ENCODE measurements at regions not wholly inside any gene's neighbourhood (a gene's known extent, or its start where the extent isn't known, plus 50 kb on each side); places are given as distances from the start of the nearest gene placed in this dataset.

GRCh38 chr11:122521626-122522025, 133.9 kb upstream of the UBASH3B start:
- no peak for DNase-seq

DNA sequence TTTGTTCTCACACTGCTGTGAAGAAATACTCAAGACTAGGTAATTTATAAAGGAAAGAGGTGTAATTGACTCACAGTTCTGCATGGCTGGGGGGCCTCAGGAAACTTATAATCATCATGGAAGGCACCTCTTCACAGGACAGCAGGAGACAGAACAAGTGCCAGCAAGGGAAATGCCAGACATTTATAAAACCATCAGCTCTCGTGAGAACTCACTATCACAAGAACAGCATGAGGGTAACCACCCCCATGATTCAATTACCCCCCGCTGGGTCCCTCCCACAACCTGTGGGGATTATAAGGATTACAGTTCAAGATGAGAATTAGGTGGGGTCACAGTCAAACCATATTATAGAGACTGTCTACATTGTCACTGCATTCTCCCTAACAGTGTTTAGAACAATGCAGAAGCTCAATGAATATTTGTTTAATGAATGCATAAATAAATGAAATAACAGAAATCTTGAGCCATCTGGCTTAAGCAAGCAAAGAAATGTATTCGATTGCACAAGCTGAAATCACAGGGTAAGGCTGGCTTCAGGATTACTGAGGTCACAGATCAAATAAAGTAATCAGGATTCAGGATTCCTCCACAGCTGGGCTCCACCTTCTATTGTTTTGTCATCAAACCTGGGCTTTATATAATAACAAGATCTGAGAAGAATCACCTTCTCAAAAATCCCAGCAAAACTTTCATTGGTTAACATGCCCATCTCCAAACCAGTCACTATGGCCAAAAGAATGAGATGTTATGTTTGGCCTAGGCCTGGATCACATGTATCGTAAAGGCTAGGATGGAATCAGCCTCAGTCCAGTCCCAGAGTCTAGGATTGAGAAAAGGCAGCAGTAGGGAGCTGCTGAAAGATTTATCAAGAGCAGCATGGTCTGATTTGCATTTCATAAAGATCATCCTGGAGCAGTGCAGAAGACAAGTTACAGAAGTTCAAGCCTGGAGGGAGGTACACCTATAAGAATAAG, 137.8 kb upstream of the UBASH3B start:
- peak; percentile 15 for DNase-seq

GRCh38 chr11:122516686-122517085, 138.8 kb upstream of the UBASH3B start:
- peak; percentile 71 for DNase-seq

GRCh38 chr11:122513997-122514396, 141.5 kb upstream of the UBASH3B start:
- no peak for DNase-seq

- DNase-seq = no peak
These were observed 142.2 kb upstream of the UBASH3B start for GRCh38 chr11:122513328-122513727.

- no peak for DNase-seq
These were observed 142.8 kb upstream of the UBASH3B start for GRCh38 chr11:122512688-122513087.

GRCh38 chr11:122509899-122510298, 145.6 kb upstream of the UBASH3B start:
- DNase-seq = no peak

GRCh38 chr11:122509091-122509490, 146.4 kb upstream of the UBASH3B start:
- DNase-seq = no peak

- DNase-seq = peak; percentile 96
These were observed 150.1 kb upstream of the UBASH3B start for GRCh38 chr11:122505304-122506006.

- peak; percentile 48 for DNase-seq
These were observed 161.3 kb upstream of the UBASH3B start for GRCh38 chr11:122494221-122494620.

DNA sequence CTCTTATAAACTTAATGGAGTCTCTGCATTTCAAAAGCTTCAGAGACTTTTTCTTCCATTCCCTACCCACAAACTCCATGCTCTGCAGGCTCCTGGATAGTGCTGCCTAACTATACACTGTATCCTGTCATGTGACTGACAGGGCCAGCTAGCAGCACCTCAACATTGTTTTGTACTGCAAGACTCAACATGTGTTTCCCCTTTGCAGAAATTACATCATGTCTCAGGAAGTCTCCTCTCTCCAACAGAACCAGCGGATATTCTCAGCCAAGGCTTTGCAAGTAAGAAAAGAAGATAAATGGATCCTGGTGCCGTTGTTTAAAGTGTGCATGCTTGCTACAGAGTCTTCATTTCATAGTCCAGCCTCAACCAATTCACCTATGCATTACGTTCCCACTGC, 164.0 kb upstream of the UBASH3B start:
- DNase-seq = peak; percentile 69

DNA sequence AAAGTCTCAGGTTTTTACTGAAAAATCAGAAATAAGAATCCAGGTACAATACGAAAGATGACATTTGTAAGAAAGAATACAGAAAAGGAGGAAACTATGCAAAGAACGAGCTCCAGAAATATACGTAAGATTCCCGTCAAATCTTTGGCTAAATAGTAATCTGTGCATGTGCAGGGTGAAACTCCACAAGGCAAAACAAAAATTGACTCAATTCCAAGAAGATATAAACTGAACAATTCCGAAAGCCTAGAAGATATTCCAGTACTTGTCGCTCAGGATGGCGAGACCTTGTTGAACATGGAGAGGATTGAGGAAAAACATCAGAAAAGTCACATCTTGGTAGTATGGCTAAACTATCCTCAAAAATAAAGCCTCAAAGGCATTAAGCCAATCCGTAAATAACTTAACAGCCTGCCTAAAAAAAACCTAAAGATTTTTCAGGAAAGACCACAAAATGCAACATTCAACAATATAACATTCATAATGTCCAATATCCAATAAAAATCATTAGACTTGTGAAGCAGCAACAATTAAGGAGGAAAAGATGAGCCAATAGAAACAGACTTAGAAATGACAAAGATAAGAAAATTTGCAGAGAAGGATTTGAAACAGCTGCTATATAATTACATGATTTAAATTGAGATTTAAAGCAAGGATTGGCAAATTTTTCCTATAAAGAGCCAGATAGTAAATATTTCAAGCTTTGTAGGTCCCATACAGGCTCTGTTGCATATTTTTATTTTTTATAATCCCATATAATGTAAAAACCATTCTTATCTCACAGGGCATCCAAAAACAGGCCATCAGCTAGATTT, 166.4 kb upstream of the UBASH3B start:
- no peak for DNase-seq

DNA sequence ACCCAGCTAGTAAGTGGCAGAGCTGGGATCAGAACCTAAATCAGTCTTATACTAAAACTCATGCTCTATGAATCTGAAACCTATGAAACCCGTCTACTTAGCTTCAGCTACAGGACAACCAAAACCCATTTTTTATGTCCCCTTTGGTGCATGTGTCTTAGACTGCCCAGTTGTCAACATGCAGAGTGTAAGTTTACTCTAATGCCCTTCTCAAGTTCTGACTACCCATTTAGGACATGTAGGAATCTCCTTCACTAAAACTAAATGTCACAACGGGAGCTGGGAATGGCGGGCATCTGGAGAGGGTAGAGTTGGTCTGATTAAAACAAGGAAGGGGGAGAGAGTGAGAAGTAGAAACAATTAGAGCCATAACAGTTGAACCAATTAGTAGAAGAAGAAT, 167.9 kb upstream of the UBASH3B start:
- no peak for DNase-seq

DNA sequence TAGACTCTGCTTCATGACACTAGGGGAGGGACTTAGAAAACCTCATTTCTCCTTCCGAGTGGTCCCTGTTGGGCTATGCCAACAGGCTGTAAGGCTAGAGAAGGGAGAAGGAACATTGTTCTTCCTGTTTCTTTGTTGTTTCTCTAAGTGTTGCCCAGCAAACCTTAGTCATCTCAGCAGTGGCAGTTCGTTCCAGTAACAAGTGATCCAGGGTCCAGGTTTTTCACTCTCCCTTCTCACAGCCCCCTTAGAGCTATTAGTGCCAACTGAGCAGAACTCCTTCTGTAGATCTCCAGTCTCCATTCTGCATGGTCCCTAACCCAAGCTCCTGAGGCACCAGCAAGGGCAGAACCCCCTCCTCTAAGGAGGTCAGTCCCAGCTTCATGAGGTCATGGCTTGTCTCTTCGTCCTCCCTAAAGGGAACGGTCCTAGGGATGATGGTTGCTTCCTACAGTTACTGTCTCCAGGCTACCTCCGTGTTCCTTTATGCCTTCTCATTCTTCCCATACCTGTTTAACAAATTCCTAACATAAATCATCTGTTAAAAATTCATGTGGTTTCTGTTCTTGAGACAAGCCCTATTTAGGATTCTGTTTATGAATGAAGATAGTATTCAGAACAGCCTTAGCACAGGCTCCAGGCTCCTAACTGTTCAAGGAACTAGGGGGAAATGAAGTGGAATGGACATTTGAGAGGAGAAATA, 168.6 kb upstream of the UBASH3B start:
- DNase-seq = no peak

GRCh38 chr11:122478986-122479385, 176.5 kb upstream of the UBASH3B start:
- no peak for DNase-seq

DNA sequence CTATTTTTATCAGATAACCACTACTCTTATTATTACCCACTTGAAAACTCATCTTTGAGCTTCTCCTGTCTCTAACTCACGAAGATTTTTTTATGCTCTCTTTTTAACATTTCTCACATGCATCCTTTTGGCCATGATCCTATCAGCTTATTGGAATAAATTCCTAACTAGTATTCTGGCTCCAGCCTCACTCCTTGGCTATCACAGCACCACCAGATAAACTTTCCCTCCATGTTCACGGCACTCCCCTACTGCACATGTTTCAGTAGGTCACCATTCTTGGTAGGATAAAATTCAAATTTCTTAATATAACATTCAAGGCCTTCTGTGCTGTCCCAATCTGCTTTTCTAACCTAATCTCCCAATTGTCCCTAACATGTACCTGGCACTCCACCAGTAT, 186.6 kb upstream of the UBASH3B start:
- DNase-seq = no peak

DNA sequence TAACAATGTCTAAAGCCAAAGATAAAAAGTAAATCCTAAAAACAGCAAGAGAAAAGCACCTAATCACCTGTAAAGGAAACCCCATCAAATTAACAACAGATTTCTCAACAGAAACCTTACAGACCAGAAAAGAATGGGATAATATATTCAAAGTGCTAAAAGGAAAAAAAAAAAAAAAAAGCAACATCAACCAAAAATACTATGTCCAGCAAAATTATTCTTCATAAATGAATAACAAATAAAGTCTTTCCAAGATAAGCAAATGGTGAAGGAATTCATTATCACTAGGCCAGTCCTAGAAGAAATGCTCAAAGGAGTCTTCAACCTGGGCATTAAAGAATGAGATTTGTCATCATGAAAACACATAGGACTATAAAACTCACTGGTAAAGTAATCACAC, 192.0 kb upstream of the UBASH3B start:
- DNase-seq = no peak

DNA sequence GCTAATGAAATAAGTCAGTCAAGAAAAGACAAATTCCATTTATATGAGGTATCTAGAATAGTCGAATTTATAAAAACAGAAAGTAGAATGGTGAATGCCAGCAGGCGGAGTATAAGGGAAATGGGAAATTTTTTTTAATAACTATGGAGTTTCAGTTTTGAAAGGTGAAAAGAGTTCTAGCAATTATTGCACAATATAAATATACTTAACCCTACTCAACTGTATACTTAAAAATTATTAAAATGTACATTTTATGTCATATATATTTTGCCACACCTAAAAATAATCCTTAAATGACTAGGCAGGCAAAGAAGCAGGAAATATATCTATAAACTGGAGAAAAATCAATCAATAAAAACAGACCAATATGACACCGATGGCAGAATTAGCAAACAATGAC, 196.5 kb upstream of the UBASH3B start:
- no peak for DNase-seq

- DNase-seq = peak; percentile 0
These were observed 201.9 kb upstream of the UBASH3B start for GRCh38 chr11:122453586-122453985.

DNA sequence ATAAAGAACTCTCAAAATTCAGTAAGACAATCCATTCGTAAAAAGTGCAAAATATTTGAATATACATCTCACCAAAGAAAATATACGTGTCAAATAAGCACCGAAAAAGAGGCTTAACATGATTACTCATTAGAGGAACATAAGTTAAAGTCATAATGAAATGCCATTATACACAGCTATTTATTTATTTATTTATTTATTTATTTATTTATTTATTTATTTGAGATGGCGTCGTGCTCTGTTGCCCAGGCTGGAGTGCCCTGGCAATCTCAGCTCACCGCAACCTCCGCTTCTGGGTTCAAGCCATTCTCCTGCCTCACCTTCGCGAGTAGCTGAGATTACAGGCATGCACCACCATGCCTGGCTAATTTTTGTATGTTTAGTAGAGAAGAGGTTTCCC, 203.6 kb upstream of the UBASH3B start:
- DNase-seq = no peak

DNA sequence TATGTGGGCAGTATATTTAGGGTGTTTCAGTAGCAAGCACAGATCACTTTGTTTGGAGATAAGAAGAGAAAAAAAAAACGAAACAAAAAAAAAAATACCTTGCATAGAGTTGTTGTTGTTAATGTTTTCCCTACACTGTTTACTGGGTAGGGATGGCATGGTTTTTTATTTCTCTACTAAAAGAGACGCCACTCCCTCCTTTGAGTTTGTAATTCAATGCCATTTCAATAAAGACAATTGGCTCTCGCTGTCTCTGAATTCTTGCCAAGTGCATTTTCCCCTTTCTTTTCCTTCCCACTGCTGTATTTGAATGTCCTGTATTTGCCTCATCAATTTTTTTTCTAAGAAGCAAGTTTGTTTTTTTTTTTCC, 213.9 kb upstream of the UBASH3B start:
- peak; percentile 4 for DNase-seq

DNA sequence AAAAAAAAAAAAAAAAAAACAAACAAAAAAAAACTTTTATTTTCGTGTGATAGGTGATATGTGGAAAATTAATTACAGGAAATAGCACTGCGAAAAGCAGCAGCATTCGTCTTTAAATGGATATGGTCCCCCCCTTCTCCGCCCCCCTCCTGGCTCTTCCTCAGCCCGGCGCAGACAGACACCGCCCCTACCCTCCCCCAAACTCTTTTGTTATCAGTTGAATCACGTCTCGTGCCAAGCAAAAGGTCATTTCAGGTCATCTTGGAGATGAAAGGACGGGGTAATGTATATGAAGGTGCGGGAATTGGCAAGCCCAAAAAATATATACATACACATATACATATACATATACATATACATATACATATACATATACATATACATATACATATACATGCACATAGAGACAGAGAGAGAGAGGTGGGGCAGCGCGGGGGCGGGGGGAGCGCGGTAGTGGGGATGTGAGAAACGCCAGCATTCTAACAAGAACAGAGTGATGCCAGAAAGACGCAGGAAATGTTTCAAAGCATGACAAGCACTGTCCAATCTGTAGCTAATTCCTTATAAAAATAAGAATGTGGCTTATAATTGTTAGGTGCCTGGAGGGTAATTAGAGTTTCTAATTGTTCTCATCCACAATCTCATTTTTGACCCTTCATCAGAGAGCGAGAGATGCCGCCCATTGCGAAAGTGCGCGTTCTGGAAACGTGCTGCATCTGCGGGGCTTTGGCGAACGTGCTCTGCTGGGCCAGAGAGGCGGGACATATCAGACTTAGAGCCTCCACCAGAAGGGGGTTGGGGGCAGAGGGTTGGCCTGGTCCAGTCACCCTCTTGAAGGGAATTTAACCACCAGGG, 214.5 kb upstream of the UBASH3B start:
- DNase-seq = peak; percentile 24
